HG03571 (cell line): ENCODE measurements at regions not wholly inside any gene's neighbourhood (a gene's known extent, or its start where the extent isn't known, plus 50 kb on each side); places are given as distances from the start of the nearest gene placed in this dataset.
"Not testable (repeated sequence)": the region's sequence is repeated elsewhere in the genome, so short reads cannot be mapped to it uniquely, and the experiment has no call there.

Experiments used
- ATAC-seq: cut with Tn5 transposase; IDR thresholded peaks from one replicate; pipeline ENCODE4 v1.9.1; 2021; ENCODE audit not compliant: unreplicated experiment

DNA sequence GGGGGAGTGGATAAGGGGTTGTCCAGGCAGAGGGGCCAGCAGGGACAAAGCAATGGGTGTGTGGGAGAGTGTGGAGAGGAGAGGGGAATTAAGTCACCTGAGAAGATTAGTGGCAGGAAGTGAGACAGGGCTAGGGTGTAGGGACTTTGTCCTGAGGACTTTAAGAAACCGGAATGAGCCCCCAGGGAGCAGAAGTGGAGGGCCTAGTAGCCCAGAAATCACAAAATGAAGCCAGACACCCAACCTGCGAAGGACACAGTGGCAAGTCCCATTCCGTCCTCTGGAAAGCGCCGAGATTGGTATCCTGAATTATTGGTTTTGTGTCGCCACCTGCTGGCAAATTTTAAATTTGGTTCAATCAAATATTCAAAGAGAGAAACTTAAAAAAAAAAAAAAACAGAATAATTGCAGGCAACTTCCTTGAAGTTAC, 78.0 kb upstream of the SLC25A36 start:
- ATAC-seq: no peak

DNA sequence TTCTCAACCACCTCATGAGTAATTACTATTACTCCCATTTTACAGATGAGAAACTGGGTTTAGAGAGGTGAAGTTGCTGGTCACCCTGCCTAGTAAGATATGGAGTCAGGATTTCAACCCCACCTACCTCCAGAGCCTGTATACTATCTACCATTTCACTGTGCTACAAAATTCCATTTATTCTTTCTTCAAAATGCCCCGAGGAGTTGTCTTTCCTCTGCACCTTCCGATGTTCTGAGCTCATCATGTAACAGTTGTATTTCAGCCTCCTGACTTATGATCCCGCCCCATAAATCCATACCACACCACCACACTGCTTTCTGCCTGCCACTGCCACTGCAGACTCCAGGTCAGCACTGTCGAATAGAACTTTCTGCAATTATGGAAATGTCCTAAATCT, 71.3 kb upstream of the SLC25A36 start:
- no peak for ATAC-seq

DNA sequence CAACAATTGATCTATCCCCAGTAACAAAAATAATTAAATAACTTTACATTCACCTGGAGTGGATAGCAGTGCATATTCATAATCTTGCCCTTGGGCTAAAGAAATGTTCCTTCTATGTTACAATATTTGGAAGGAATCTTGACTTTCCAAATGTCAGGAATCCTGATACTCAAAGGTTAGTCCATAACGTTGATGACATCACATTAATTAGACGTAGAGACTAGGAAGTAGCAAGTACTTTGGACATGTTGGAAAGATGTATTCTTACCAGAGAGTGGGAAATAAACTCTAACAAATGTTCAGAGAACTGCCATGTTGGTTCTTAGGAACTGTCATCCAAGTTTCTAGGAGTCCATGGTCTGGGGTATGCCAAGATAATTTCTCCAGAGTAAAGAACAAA, 70.6 kb upstream of the SLC25A36 start:
- ATAC-seq: no peak

DNA sequence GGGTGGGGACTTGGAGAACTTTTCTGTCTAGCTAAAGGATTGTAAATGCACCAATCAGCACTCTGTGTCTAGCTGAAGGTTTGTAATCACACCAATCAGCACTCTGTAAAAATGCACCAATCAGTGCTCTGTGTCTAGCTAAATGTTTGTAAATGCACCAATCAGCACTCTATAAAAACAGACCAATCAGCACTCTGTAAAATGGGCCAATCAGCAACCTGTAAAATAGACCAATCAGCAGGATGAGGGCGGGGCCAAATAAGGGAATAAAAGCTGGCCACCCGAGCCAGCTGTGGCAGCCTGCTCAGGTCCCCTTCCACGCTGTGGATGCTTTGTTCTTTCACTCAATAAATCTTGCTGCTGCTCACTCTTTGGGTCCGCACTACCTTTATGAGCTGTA, 69.5 kb upstream of the SLC25A36 start:
- ATAC-seq: not testable (repeated sequence)

DNA sequence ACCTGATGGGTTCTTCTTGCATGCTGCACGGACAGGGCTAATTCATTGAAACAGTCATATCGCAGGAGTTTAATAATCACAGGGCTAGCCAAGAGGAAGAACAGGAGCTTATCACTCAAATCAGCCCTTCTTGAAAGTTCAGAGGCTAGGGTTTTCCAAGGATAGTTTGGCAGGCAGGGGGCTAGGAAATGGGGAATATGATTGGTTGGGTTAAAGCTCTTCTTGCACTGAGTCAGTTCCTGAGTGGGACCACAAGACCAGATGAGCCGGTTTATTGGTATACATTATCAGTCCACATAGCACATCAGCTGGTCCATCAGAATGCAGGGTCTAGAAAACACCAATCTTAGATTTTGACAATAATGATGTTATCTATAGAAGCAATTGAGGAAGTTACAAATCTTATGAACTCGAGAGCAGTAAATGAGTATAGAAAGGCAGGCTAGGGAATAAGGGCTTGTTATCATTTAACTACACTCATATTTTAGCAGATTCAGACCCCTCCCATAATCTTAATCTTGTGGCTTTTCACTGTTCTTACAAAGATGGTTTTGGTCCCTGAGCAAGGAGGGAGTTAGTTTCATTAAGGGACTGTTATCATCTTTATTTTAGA, 58.1 kb upstream of the SLC25A36 start:
- no peak for ATAC-seq

DNA sequence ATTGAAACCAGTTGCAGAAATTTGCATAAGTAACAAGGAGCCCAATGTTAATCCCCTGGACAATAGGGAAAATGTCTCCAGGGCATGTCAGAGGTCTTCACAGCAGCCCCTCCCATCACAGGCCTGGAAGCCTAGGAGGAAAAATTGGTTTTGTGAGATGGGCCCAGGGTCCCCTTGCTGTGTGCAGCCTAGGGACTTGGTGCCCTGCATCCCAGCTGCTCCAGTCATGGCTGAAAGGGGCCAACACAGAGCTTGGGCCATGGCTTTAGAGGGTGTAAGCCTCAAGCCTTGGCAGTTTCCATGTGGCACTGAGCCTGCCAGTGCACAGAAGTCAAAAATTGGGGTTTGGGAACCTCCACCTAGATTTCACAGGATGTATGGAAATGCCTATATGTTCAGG, 55.9 kb upstream of the SLC25A36 start:
- not testable (repeated sequence) for ATAC-seq
